ENCODE measurements at regions not wholly inside any gene's neighbourhood (a gene's known extent, or its start where the extent isn't known, plus 50 kb on each side); places are given as distances from the start of the nearest gene placed in this dataset.

DNA sequence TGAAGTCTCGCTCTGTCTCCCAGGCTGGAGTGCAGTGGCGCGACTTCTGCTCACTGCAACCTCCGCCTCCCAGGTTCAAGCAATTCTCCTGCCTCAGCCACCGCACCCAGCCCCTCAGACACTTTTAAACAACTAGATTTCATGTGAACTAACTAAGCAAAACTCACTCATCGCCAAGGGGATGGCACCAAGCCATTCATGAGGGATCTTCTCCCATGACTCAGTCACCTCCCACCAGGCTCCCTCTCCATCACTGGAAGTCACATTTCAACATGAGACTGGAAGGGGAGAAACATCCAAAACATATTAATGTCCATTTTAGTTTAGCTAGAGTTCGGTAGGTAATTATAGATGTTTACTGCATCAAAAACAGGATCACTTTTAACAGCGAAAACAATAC lies 95.9 kb upstream of the PRL start:
- Mint-ChIP-seq H3K4me3 (no peak overlapping the region), H3K4me1 (no peaks in the 10 kb centered on the region), H3K27ac (no peak overlapping the region), H3K9me3 (no peaks in the 10 kb centered on the region), H3K36me3 (ENCODE audit: low read depth) (no peaks in the 10 kb centered on the region), H3K27me3 (ENCODE audit: insufficient read depth) (no peaks in the 10 kb centered on the region)
- no peaks in the 10 kb centered on the region for H3K4me1 ChIP-seq (ENCODE audit: control insufficient read depth, insufficient read depth, low read length)
- no peak for DNase-seq
- H3K9me3 ChIP-seq (ENCODE audit: control insufficient read depth, low read length), result no peaks in the 10 kb centered on the region
- TF ChIP-seq CTCF (conservative IDR thresholded peaks at IDR 0.05), result no peak
- no peak overlapping the region for H3K27ac ChIP-seq (ENCODE audit: low read depth, low read length)
- 95 to 98% methylated on average over 6 to 8 of the region's 8 CpGs for WGBS, 2 experiments (ENCODE audit: insufficient coverage in 1 of 2, insufficient read length in 1 of 2)
- H3K9ac ChIP-seq (ENCODE audit: extremely low read depth, low read length, poor library complexity, severe bottlenecking), result no peak overlapping the region
- no peaks in the 10 kb centered on the region for H3K36me3 ChIP-seq (ENCODE audit: control insufficient read depth, insufficient read depth, low read length)
- H3K4me3 ChIP-seq (ENCODE audit: low read length), result no peak overlapping the region
- H3K27me3 ChIP-seq (ENCODE audit: control insufficient read depth, insufficient read depth, low read length, poor library complexity, severe bottlenecking), result no peaks in the 10 kb centered on the region

DNA sequence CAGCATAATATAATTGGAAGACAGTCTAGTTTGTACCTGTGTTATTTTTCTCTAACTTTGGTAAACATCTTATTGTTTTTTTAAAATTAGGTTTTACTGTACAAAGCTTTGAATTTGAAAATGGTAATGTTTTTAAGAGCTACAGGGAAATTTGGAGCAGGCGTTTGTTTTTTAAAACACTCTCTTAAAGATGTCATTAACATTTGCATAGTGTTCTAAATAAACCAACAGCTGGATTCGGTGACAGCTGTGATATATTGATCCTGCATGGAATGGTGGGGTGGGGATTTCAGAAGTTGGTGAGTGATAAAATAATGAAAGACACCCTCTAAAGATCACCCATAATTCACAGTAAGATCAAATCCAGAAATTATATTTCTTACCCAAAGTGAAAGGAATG lies 97.9 kb upstream of the PRL start:
- no peak overlapping the region for H3K9ac ChIP-seq (ENCODE audit: extremely low read depth, low read length, poor library complexity, severe bottlenecking)
- no peak overlapping the region for H3K27ac ChIP-seq (ENCODE audit: low read depth, low read length)
- H3K27me3 ChIP-seq (ENCODE audit: control insufficient read depth, insufficient read depth, low read length, poor library complexity, severe bottlenecking), result no peaks in the 10 kb centered on the region
- no peaks in the 10 kb centered on the region for H3K4me1 ChIP-seq (ENCODE audit: control insufficient read depth, insufficient read depth, low read length)
- H3K4me1 Mint-ChIP-seq, result no peaks in the 10 kb centered on the region
- H3K27me3 Mint-ChIP-seq (ENCODE audit: insufficient read depth), result no peaks in the 10 kb centered on the region
- H3K4me3 Mint-ChIP-seq, result no peak overlapping the region
- H3K9me3 Mint-ChIP-seq, result no peaks in the 10 kb centered on the region
- no peak overlapping the region for H3K27ac Mint-ChIP-seq
- no peak for DNase-seq
- H3K4me3 ChIP-seq (ENCODE audit: low read length), result no peak overlapping the region
- no CpG with 5 or more reads among the region's 2 CpGs for WGBS, 2 experiments (ENCODE audit: insufficient coverage in 1 of 2, insufficient read length in 1 of 2)
- H3K9me3 ChIP-seq (ENCODE audit: control insufficient read depth, low read length), result no peaks in the 10 kb centered on the region
- no peaks in the 10 kb centered on the region for H3K36me3 Mint-ChIP-seq (ENCODE audit: low read depth)
- no peak for TF ChIP-seq CTCF (conservative IDR thresholded peaks at IDR 0.05)
- H3K36me3 ChIP-seq (ENCODE audit: control insufficient read depth, insufficient read depth, low read length), result no peaks in the 10 kb centered on the region

DNA sequence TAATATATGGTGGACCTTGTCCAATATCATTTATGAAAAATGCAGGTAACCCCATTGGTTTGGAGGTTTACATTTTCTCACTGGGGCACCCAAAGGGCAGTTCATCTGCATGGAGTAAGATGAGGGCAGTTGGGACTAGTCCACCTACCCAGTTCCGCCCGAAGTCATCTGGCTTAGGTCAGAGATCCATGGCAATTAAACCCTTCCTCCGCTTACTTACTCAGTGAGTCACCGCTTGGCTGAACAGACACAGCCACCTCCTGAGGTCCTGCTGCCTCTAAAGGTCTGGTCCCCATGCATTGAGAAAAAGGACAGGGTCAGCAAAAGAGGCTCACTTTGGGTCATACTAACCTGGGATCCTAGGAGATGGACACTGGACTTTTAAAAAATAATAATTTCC lies 102.9 kb upstream of the PRL start:
- whole genome bisulfite sequencing, 2 experiments (ENCODE audit: insufficient coverage in 1 of 2, insufficient read length in 1 of 2), result 96% methylated on average over 4 of the region's 4 CpGs
- no peaks in the 10 kb centered on the region for H3K9me3 ChIP-seq (ENCODE audit: control insufficient read depth, low read length)
- peaks cover 19% of the 10 kb centered on the region for H3K4me1 Mint-ChIP-seq

More for the DNA sequence above, 102.9 kb upstream of the PRL start:
- H3K9ac ChIP-seq (ENCODE audit: extremely low read depth, low read length, poor library complexity, severe bottlenecking), result no peak overlapping the region
- TF ChIP-seq CTCF (conservative IDR thresholded peaks at IDR 0.05), result no peak
- Mint-ChIP-seq H3K27me3 (ENCODE audit: insufficient read depth) (no peaks in the 10 kb centered on the region), H3K36me3 (ENCODE audit: low read depth) (no peaks in the 10 kb centered on the region), H3K27ac (no peak overlapping the region), H3K4me3 (no peak overlapping the region), H3K9me3 (peaks cover 3% of the 10 kb centered on the region)
- no peaks in the 10 kb centered on the region for H3K36me3 ChIP-seq (ENCODE audit: control insufficient read depth, insufficient read depth, low read length)
- H3K27me3 ChIP-seq (ENCODE audit: control insufficient read depth, insufficient read depth, low read length, poor library complexity, severe bottlenecking), result no peaks in the 10 kb centered on the region
- no peak overlapping the region for H3K4me3 ChIP-seq (ENCODE audit: low read length)
- H3K27ac ChIP-seq (ENCODE audit: low read depth, low read length), result no peak overlapping the region
- no peak for DNase-seq
- H3K4me1 ChIP-seq (ENCODE audit: control insufficient read depth, insufficient read depth, low read length), result peaks cover 3% of the 10 kb centered on the region
